OCI-LY3 (cell line): ENCODE measurements at regions not wholly inside any gene's neighbourhood (a gene's known extent, or its start where the extent isn't known, plus 50 kb on each side); places are given as distances from the start of the nearest gene placed in this dataset.

Experiments used
- EZH2phosphoT487 ChIP-seq: fragments of 200-600 bp; shearing (Covaris generic); IDR thresholded peaks from 2 replicates; pipeline ENCODE4 v1.6.1; 2018; ENCODE audit warnings: antibody characterized with exemption, mixed run types, low read depth
- TF ChIP-seq, protein P1 (sequence below): fragments of 200-600, 300-600 bp; sonication (generic); IDR thresholded peaks from 2 replicates; pipeline ENCODE4 v1.5.1; 2014; ENCODE audit warnings: antibody characterized with exemption, low read length, low read depth

DNA sequence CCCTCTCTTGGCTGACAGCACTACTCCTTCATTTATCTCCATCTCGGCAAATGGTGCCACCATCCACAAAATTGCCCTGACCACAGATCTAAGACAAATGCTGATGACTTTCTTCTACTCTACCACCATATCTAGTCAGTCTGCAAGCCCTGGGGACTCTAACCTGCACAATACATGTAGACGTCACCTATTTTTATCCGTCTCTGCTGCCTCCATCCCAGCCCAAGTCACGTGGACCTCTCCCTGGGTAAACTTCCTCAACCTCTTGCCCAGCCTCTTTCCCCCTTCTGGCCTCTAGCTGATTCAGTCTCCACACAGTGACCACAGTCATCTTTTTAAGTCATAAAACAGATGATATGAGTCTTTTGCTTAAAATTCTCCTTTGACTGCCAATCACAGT, 1203.0 kb downstream of the AACS start:
- TF ChIP-seq, protein P1, sequence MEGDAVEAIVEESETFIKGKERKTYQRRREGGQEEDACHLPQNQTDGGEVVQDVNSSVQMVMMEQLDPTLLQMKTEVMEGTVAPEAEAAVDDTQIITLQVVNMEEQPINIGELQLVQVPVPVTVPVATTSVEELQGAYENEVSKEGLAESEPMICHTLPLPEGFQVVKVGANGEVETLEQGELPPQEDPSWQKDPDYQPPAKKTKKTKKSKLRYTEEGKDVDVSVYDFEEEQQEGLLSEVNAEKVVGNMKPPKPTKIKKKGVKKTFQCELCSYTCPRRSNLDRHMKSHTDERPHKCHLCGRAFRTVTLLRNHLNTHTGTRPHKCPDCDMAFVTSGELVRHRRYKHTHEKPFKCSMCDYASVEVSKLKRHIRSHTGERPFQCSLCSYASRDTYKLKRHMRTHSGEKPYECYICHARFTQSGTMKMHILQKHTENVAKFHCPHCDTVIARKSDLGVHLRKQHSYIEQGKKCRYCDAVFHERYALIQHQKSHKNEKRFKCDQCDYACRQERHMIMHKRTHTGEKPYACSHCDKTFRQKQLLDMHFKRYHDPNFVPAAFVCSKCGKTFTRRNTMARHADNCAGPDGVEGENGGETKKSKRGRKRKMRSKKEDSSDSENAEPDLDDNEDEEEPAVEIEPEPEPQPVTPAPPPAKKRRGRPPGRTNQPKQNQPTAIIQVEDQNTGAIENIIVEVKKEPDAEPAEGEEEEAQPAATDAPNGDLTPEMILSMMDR: no peak
- no peak for TF ChIP-seq EZH2phosphoT487
